Stimulated activated CD8-positive, alpha-beta memory T cell treated with anti-CD3 and anti-CD28 coated beads, Interleukin-7, amount 100 ng/mL, for 4 hours (primary cell): ENCODE measurements at regions not wholly inside any gene's neighbourhood (a gene's known extent, or its start where the extent isn't known, plus 50 kb on each side); places are given as distances from the start of the nearest gene placed in this dataset.
"Not testable (repeated sequence)": the region's sequence is repeated elsewhere in the genome, so short reads cannot be mapped to it uniquely, and the experiment has no call there.

Experiments
- DNase-seq, 2 donors: peaks; one replicate each; pipeline ENCODE4 v3.0.0-alpha.2; 2020; ENCODE audit warnings: low read depth in 2 of 2

- no peak for DNase-seq
Observed at GRCh38 chr5:18334949-18335348, 700.7 kb downstream of the TAF11L14 start.

- DNase-seq: no peak
Observed at GRCh38 chr5:18354828-18355227, 720.6 kb downstream of the TAF11L14 start.

DNA sequence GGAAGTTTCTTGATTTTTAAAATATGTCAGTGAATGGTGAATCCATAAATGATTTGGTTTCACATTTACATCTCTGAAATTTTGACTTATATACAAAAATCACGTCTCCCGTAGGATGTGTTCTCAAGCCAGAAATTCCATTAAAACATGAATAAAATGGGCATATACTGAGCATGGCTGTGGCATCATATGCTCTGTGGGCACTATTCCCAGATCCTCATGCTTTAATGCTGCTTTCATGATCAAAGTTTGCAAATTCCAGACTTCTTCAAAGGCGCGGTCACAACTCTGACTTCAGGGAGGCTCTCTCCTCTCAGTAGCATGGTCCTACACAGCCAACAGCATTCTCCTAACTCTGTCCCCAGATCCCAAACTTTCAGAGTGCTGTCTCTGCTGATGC lies 723.2 kb downstream of the TAF11L14 start:
- DNase-seq: no peak

DNA sequence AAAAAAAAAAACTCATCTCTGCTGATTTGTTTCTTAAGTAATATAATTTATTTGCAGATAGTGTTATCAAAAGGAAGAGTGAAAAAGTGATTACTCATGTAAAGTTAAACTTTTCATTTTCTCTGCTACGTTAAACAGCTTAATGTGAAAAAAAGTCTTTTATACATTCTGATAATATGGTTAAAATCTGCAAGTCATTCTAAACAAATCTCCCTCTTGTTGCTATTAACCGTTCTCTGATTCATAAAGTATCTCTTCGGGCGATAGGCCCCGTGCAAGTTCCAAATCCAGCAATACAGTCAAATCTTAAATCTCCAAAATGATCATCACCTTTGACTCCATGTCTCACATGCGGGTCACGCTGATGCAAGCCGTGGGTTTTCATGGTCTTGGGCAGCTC lies 732.0 kb downstream of the TAF11L14 start:
- DNase-seq: no peak

DNA sequence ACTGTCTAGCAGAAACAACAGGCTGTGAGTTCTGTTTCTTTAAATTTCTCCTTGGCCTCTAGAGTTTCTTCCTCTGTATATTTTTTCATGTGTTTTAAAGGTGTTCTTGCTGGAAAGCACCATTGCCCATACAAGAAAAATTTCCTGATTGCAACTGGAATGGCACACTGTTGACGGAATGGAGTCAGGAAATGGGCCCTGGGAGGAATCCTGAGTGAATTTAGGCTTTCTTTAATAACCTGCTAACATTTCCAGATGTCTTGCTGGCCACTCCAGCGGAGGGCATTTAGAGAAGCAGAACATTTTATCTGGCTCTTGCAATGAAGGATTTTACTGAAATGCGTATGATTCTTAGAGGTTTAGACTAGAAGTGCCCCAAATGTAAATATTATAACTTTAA lies 736.3 kb downstream of the TAF11L14 start:
- DNase-seq: no peak

- DNase-seq: no peak
Observed at GRCh38 chr5:18375641-18376040, 741.4 kb downstream of the TAF11L14 start.

DNA sequence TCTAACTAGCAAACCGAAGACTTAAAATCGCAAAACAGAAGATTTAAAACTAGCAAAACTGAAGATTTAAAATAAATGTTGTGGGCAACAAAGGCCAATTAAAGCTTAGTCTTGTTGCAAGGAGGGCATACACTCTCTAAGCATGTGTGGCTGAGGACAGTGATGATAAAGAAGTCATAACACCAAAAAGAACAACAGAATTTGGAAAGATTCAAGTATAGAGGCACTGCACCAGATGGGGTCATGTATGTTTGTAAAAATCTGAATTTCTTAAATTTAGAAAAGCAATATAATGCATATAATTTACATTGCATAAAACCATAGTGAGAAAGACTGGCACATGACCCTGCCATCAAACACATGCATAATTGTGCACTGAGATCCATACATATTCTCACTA lies 743.8 kb downstream of the TAF11L14 start:
- no peak for DNase-seq

DNA sequence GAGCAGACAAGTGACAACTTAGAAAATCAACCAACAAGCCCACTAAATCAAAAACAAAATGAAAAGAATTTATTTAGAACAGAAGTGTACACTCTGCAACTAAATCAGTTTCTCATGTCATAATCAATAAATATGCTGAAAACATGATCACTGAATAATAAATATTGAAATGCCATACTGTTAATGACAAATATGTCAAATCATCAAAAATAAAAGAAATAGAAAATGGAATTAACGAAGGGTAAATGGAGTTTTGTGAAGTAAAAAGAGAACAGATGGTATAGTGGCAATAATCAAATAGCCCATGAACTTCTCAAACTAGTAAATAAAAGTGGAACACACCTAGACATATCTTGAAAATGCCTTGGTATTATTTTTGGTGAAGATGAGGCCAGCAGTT lies 744.9 kb downstream of the TAF11L14 start:
- DNase-seq: no peak

DNA sequence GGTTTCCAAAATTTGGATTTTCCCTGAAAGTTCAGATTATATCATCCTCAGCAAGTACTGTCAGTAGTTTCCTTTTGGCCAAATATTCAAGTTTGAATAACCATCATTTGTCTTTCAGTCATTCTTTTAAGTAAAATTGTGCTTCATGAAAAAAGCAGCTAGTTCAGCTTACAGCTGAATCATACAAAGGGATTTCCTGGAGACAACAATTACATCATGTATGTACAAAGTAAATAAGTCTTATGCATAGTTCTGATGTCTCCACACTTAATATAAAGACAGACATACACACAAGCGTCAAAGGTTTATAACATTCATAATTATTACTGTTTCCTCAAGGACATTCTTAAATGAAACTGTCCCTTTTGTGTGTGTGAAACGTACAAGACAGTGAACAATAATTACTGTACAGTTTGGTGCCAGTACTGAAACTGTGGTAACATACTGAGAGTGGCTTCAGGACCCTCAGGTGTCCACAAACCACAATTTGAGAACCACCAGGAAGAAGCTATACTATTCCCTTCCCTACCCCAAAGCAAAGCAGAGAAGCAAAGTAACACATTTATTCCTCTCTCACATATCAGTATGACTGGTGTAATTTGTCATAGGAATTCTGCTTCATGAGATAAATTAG lies 746.6 kb downstream of the TAF11L14 start:
- no peak for DNase-seq

GRCh38 chr5:18393565-18394442 lies 759.5 kb downstream of the TAF11L14 start:
- no peak for DNase-seq

DNA sequence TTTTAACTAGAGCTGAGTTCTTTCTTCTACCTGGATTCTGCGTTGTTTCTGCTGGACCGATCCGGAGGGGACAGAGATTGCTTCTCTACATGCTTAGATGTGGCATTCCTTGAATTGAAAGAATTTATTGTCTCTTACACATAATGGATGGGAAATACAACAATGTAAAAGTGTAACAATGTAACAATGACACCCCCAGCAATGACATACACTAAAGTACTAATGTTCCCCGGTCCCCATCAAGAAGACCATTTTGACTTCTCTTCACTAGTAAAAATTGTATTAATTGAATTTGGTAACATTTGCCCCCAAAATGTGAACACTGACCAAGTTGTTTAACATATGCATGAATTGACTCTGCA lies 760.2 kb downstream of the TAF11L14 start:
- no peak for DNase-seq

DNA sequence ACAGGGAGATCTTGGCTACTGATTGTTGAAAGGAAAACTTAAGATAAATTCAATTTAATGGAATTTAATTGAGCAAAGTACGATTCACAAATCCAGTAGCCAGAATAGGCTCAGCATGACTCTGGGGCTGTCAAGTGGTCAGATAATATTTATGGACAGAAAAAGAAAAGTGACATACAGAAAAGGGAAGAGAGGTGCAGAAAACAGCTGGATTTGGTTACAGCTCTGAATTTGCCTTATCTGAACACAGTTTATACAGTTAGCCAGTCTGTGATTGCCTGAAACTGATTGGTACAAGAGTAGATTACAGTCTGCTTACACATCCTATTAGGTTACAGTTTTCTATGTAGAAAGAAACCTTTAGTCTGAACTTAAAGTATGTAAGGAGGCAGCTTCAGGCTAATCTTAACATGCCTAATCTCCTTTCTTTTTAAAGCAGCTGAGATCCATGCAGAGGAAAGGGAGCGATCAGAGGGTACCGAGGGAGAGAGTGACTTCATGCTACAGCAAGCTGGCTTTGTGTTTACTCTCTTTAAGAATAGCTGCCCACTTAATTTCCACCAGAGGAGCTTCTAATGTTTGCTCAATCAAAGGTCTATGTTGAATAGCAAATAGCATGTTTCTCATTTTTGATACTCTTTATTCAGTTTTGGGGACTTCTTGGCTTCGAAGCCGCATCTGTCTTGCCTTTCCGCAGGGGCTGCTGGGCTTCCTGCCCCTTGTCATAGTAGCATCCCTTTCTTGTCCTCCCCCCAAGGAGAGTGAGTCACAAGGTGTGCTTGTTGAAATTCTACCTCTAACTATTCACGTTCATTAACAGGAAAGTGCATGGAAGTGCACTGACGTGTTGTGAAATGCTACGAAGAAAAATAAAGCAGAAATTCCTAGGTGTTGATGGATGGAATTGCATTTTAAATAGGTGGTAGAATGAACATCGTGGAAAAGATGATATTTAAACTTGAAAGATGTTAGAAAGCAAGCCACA lies 761.2 kb downstream of the TAF11L14 start:
- DNase-seq: no peak

- no peak for DNase-seq
Observed at GRCh38 chr5:18397371-18397770, 763.1 kb downstream of the TAF11L14 start.

- no peak for DNase-seq
Observed at GRCh38 chr5:18397891-18398290, 763.6 kb downstream of the TAF11L14 start.

- DNase-seq: not testable (repeated sequence)
Observed at GRCh38 chr5:18399461-18400327, 765.4 kb downstream of the TAF11L14 start.

- no peak for DNase-seq
Observed at GRCh38 chr5:18403141-18403540, 768.9 kb downstream of the TAF11L14 start.

DNA sequence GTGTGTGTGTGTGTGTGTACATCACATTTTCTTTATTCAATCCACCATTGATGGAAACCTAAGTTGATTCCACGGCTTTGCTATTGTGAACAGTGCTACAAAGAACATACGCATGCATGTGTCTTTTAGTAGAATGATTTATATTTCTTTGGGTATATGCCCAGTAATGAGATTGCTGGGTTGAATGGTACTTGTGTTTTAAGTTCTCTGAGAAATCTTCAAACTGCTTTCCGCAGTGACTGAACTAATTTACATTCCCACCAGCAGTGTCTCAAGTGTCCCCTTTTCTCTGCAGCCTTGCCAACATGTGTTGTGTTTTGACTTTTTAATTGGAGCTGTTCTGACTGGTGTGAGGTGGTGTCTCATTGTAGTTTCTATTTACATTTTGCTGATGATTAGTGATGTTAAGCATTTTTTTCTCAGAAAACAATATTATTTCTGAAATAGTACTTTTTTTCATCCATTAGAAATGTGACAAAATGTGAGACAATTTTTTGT lies 769.7 kb downstream of the TAF11L14 start:
- DNase-seq: no peak

GRCh38 chr5:18420711-18421110 lies 786.5 kb downstream of the TAF11L14 start:
- DNase-seq: no peak

GRCh38 chr5:18433336-18433735 lies 799.1 kb downstream of the TAF11L14 start:
- DNase-seq: no peak

GRCh38 chr5:18438126-18438525 lies 803.9 kb downstream of the TAF11L14 start:
- DNase-seq: no peak

DNA sequence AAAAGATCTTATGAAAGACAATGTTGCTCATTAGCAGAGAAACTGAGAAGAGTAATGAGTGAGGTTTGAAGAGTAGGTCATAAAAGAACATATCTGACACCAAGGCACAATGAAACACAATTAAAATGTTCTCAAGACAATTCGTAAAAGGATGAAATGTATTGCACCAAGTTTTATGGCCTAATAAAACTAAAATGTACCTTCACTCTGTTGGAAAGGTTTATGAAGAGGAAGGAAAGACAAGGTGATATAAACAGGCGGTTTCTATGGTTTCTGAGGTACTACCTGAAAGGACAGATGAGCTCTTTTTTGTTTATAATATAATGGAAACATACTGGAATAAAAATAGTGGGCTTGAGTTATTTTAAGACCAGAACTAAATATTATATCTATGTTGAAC lies 821.3 kb downstream of the TAF11L14 start:
- no peak for DNase-seq
